ENCODE measurements at regions not wholly inside any gene's neighbourhood (a gene's known extent, or its start where the extent isn't known, plus 50 kb on each side); places are given as distances from the start of the nearest gene placed in this dataset.

GRCh38 chr13:57558051-57558467, 73.5 kb upstream of the PCDH17 start:
- Histone ChIP-seq H3K36me3 (ENCODE audit: control insufficient read depth, insufficient read depth, low read length) (no peaks in the 10 kb centered on the region), H3K27me3 (ENCODE audit: control insufficient read depth, insufficient read depth, low read length) (no peaks in the 10 kb centered on the region), H3K4me3 (ENCODE audit: low read depth, low read length) (no peak overlapping the region)
- TF ChIP-seq CTCF (IDR thresholded peaks at IDR 0.05; ENCODE audit: insufficient read depth, low read length, poor library complexity, severe bottlenecking) = peak; percentile 32
- DNase-seq (ENCODE audit: low read depth) = no peak

- DNase-seq (ENCODE audit: low read depth) = no peak
- TF ChIP-seq CTCF (IDR thresholded peaks at IDR 0.05; ENCODE audit: insufficient read depth, low read length, poor library complexity, severe bottlenecking) = no peak
- no peaks in the 10 kb centered on the region for H3K27me3 ChIP-seq (ENCODE audit: control insufficient read depth, insufficient read depth, low read length)
- no peak overlapping the region for H3K4me3 ChIP-seq (ENCODE audit: low read depth, low read length)
- no peaks in the 10 kb centered on the region for H3K36me3 ChIP-seq (ENCODE audit: control insufficient read depth, insufficient read depth, low read length)
Observed at GRCh38 chr13:57568865-57569264, 62.7 kb upstream of the PCDH17 start.

DNA sequence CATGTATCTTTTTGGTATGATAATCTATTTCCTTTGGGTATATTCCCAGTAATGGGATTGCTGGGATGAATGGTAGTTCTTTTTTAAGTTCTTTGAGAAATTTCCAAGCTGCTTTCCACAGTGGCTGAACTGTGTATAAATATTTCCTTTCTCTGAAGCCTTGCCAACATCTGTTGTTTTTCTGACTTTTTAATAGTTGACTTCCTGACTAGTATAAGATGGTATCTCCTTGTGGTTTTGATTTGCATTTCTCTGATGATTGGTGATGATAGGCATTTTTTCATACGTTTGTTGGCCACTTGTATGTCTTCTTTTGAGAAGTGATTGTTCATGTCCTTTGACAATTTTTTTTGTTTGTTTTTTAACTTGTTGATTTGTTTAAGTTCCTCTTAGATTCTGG, 61.6 kb upstream of the PCDH17 start:
- DNase-seq (ENCODE audit: low read depth) = peak; percentile 1
- no peaks in the 10 kb centered on the region for H3K27me3 ChIP-seq (ENCODE audit: control insufficient read depth, insufficient read depth, low read length)
- H3K36me3 ChIP-seq (ENCODE audit: control insufficient read depth, insufficient read depth, low read length) = no peaks in the 10 kb centered on the region
- H3K4me3 ChIP-seq (ENCODE audit: low read depth, low read length) = no peak overlapping the region
- no peak for TF ChIP-seq CTCF (IDR thresholded peaks at IDR 0.05; ENCODE audit: insufficient read depth, low read length, poor library complexity, severe bottlenecking)
